ENCODE measurements at regions not wholly inside any gene's neighbourhood (a gene's known extent, or its start where the extent isn't known, plus 50 kb on each side); places are given as distances from the start of the nearest gene placed in this dataset.

DNA sequence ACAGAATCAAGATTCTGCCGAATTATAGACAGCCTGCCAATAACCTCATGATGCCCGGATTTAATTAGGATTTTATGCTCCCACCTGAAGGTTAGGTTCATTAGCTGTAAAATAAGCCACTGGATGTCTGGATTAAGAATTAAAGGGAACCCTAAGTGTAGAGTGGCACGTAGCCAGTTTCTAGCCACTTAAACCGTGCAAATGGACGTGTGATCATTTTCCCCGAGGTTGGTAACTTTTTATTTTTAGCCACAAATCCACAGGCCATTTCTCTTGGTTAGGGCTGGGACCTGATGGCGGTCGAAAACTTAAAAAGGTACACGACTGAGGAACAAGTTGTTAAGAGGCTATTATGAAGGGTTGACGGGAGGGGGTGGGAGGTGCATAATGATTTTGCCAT, 127.3 kb upstream of the TMPO start:
- intact Hi-C loops (cut with DNase I), result no loop called here
- Histone ChIP-seq H3K9me3 (no peaks in the 10 kb centered on the region), H3K4me3 (no peak overlapping the region), H3K27ac (no peak overlapping the region), H3K4me1 (no peaks in the 10 kb centered on the region), H3K27me3 (no peaks in the 10 kb centered on the region), H3K36me3 (no peaks in the 10 kb centered on the region)
- TF ChIP-seq, protein P1, sequence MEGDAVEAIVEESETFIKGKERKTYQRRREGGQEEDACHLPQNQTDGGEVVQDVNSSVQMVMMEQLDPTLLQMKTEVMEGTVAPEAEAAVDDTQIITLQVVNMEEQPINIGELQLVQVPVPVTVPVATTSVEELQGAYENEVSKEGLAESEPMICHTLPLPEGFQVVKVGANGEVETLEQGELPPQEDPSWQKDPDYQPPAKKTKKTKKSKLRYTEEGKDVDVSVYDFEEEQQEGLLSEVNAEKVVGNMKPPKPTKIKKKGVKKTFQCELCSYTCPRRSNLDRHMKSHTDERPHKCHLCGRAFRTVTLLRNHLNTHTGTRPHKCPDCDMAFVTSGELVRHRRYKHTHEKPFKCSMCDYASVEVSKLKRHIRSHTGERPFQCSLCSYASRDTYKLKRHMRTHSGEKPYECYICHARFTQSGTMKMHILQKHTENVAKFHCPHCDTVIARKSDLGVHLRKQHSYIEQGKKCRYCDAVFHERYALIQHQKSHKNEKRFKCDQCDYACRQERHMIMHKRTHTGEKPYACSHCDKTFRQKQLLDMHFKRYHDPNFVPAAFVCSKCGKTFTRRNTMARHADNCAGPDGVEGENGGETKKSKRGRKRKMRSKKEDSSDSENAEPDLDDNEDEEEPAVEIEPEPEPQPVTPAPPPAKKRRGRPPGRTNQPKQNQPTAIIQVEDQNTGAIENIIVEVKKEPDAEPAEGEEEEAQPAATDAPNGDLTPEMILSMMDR (IDR thresholded peaks at IDR 0.05), result no peak
- DNase-seq (ENCODE audit: low spot score in 2 of 2), result no peak

DNA sequence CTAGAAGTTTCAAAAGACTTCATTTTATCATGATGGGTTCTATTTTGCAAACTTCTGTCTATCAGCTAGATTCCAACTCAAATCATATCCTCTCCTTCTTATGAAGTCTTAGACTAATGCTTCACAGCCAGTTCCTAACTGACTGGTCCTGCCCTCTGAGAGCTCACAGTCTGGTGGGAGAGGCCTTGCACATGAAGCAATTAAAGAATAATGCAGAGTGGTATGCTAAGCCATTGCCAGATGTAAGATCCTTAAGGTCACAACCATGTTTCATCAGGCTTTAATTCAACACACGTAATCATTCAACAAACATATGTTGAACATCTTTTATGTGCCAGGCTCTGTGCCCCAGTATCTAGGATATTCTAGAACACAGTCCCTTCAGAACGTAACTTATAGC, 125.8 kb upstream of the TMPO start:
- H3K4me3 ChIP-seq, result no peak overlapping the region
- H3K36me3 ChIP-seq, result no peaks in the 10 kb centered on the region
- TF ChIP-seq, protein P1 (IDR thresholded peaks at IDR 0.05), result no peak
- H3K9me3 ChIP-seq, result no peaks in the 10 kb centered on the region
- DNase-seq (ENCODE audit: low spot score in 2 of 2), result no peak
- intact Hi-C loops (cut with DNase I), result no loop called here
- no peaks in the 10 kb centered on the region for H3K27me3 ChIP-seq
- H3K27ac ChIP-seq, result no peak overlapping the region
- no peaks in the 10 kb centered on the region for H3K4me1 ChIP-seq

DNA sequence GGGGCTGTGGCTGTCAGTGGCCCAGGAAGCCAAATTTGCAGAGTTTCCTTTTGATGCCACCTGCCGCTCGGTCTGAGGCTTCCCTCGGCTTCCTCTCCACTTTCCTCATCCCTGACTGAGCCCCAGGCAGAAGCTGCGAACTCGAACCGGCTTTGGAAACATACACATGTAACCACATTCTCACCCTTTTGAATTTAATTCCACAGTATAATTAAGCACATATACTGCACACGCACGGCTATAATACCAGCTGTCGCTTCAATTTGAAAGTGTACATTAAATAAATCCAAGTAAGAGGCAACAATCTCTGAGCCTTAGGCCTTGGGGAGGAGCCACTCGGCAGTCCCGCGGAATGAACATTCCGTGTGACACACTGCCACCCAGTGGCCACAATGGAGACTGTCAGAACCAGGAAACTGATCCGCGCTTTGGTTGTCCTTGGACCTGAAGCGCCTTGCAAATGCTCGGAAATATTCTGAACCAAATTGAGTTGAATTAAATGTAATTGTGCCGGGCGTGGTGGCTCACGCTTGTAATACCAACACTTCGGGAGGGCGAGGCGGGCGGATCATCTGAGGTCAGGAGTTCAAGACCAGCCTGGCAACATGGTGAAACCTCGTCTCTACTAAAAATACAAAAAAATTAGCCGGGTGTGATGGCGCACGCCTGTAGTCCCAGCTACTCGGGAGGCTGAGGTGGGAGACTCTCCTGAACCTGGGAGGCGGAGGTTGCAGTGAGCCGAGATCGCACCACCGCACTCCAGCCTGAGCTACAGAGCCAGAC, 117.9 kb upstream of the TMPO start:
- Histone ChIP-seq H3K4me1 (no peaks in the 10 kb centered on the region), H3K9me3 (no peaks in the 10 kb centered on the region), H3K36me3 (no peaks in the 10 kb centered on the region), H3K4me3 (peak overlapping the region; percentile 54 to 61), H3K27ac (no peak overlapping the region), H3K27me3 (no peaks in the 10 kb centered on the region)
- TF ChIP-seq, protein P1 (IDR thresholded peaks at IDR 0.05), result peak; percentile 77 to 93 (median 82)
- intact Hi-C loops (cut with DNase I), result no loop called here
- DNase-seq (ENCODE audit: low spot score in 2 of 2), result peak in 1 of 2 donors; percentile 86

DNA sequence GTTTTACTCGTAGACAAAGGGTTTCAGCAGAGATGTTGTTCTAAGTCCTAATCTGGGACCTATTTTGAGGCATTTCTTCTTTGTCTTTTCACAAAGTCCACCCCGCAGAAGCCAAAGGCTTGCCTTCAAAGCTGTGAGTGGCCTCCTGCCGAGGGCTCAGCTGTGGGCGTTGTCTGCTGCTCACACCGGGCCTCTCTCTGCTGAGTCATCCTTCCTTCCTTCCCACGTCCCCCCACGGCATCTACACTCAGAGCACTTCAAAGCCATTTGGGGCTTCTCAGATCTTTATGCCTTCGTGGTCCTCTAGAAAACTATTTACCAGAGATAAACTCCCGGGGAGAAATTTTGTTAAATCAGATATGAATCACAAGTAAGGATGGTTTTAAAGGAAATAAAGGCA, 115.9 kb upstream of the TMPO start:
- intact Hi-C loops (cut with DNase I), result no loop called here
- TF ChIP-seq, protein P1 (IDR thresholded peaks at IDR 0.05), result no peak
- Histone ChIP-seq H3K27me3 (no peaks in the 10 kb centered on the region), H3K4me1 (no peaks in the 10 kb centered on the region), H3K9me3 (no peaks in the 10 kb centered on the region), H3K4me3 (no peak overlapping the region), H3K27ac (no peak overlapping the region), H3K36me3 (no peaks in the 10 kb centered on the region)
- DNase-seq (ENCODE audit: low spot score in 2 of 2), result no peak

DNA sequence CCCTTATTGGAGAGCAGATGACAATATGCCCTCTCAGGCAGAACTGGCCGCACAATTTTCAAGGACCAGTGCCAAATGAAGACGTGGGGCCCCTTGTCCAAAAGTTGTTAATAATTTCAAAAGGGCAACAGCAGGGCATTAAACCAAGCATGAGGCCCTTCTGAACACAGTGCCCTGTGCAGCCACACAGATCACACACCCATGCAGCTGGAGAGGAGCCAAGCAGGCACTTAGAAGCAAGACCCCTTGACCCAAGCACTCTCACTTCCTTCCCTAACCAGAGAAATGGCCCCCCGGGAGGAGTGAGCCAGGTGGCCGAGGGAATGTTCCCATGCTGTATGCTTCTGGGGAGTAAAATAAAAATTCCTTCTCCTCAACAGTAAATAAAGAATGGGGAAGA, 114.0 kb upstream of the TMPO start:
- H3K27ac ChIP-seq, result no peak overlapping the region
- no peaks in the 10 kb centered on the region for H3K4me1 ChIP-seq
- TF ChIP-seq, protein P1 (IDR thresholded peaks at IDR 0.05), result no peak
- H3K36me3 ChIP-seq, result no peaks in the 10 kb centered on the region
- no peak overlapping the region for H3K4me3 ChIP-seq
- H3K9me3 ChIP-seq, result no peaks in the 10 kb centered on the region
- intact Hi-C loops (cut with DNase I), result no loop called here
- no peak for DNase-seq (ENCODE audit: low spot score in 2 of 2)
- H3K27me3 ChIP-seq, result no peaks in the 10 kb centered on the region
